ENCODE measurements at regions not wholly inside any gene's neighbourhood (a gene's known extent, or its start where the extent isn't known, plus 50 kb on each side); places are given as distances from the start of the nearest gene placed in this dataset.

DNA sequence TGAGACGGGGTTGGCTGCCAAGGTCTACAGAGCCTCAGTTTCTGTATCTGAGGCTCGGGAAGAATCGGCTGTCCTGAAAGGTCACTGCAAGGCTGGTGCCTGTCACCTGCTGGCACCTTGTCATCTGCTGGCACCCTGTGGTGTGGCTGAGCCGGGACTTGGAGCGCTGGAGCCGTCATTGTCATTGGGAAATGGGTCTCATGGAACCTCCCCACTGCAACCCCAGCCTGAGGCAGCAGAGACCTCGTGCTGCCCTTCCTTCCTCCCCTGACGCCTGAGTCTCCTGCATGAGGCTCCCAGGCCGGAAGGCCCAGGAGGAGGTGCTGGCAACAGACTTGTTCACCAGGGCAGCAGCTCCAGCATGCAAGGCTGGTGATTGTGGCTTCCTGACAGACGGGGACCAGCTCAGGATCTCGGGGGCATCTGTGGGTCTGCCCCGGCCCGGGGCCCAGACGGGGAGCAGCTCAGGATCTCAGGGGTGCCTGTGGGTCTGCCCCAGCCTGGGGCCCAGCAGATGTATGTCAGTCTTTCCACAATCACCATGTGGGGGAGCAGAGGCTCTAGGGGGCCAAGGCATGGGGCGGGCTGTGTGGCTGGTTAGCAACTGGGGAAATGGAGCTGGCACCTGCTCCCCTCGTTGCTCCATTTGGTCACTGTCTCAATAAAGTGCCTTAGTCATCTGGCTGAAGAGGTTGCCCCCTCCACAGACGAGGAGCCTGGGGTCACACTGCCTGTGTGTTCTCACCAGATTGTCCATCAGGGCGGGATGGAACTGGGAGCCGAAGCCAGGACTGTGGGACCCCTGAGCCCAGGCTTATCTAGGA, 668.7 kb downstream of the BRD1 start:
- H3K36me3 ChIP-seq (replicated peaks in 1 of 2; ENCODE audit: control insufficient read depth in 1 of 2, insufficient read depth in 2 of 2, low read length in 2 of 2): no peaks in the 10 kb centered on the region
- H3K4me2 ChIP-seq (ENCODE audit: low read depth, low read length): no peak overlapping the region
- no peaks in the 10 kb centered on the region for H4K20me1 ChIP-seq (ENCODE audit: insufficient read depth, low read length)
- ATAC-seq: no peak
- BruUV-seq (replicated peaks): no TSS peak
- FAIRE-seq: no peak
- WGBS (ENCODE audit: low lambda C conversion rate): 14% methylated on average over 7 of the region's 19 CpGs
- intact Hi-C loops (cut with micrococcal nuclease; ENCODE audit: unreplicated experiment) (no loop called here), in situ Hi-C loops (cut with HindIII; ENCODE audit: extremely low pct_ligation_motif_present, low pct_unique_long_range_greater_than_20kb) (no loop called here)
- H3K4me1 ChIP-seq (ENCODE audit: insufficient read depth, low read length): no peaks in the 10 kb centered on the region
- ChIA-PET POLR2A (no interaction called here), CTCF (ENCODE audit: low intra/inter-chr PET ratio, low total read pairs) (no interaction called here)
- H3K27me3 ChIP-seq (ENCODE audit: control insufficient read depth in 1 of 2, insufficient read depth in 2 of 2, low read length in 2 of 2): peaks cover 5 to 51% of the 10 kb centered on the region in 2 experiments
- H3K9me3 ChIP-seq (ENCODE audit: low read length): no peaks in the 10 kb centered on the region
- no peaks in the 10 kb centered on the region for H3K79me2 ChIP-seq (ENCODE audit: insufficient read depth, low read length)
- H3K27ac ChIP-seq (ENCODE audit: extremely low read length, insufficient read depth, low read length): no peak overlapping the region
- no peak overlapping the region for H3K4me3 ChIP-seq (replicated peaks in 1 of 3; ENCODE audit: insufficient read depth in 1 of 3, low read depth in 2 of 3, low read length in 3 of 3)
- no peak for DNase-seq (ENCODE audit: low spot score)
- H3K9ac ChIP-seq (ENCODE audit: insufficient read depth, low read depth, low read length): no peak overlapping the region
- no peak overlapping the region for H2AFZ ChIP-seq (ENCODE audit: low read length)
- TF ChIP-seq, protein P1, sequence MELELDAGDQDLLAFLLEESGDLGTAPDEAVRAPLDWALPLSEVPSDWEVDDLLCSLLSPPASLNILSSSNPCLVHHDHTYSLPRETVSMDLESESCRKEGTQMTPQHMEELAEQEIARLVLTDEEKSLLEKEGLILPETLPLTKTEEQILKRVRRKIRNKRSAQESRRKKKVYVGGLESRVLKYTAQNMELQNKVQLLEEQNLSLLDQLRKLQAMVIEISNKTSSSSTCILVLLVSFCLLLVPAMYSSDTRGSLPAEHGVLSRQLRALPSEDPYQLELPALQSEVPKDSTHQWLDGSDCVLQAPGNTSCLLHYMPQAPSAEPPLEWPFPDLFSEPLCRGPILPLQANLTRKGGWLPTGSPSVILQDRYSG (CRISPR knock-in tag; IDR thresholded peaks at IDR 0.05): no peak
- TF ChIP-seq ZNF451 (CRISPR knock-in tag; IDR thresholded peaks at IDR 0.05) (no peak), ZNF670 (CRISPR knock-in tag; IDR thresholded peaks at IDR 0.05; ENCODE audit: borderline replicate concordance) (no peak), ATF2 (CRISPR knock-in tag; IDR thresholded peaks at IDR 0.05) (no peak)
- TF ChIP-seq, protein P2, sequence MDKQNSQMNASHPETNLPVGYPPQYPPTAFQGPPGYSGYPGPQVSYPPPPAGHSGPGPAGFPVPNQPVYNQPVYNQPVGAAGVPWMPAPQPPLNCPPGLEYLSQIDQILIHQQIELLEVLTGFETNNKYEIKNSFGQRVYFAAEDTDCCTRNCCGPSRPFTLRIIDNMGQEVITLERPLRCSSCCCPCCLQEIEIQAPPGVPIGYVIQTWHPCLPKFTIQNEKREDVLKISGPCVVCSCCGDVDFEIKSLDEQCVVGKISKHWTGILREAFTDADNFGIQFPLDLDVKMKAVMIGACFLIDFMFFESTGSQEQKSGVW (CRISPR knock-in tag; IDR thresholded peaks at IDR 0.05; ENCODE audit: borderline replicate concordance): no peak
- TF ChIP-seq, protein P3, sequence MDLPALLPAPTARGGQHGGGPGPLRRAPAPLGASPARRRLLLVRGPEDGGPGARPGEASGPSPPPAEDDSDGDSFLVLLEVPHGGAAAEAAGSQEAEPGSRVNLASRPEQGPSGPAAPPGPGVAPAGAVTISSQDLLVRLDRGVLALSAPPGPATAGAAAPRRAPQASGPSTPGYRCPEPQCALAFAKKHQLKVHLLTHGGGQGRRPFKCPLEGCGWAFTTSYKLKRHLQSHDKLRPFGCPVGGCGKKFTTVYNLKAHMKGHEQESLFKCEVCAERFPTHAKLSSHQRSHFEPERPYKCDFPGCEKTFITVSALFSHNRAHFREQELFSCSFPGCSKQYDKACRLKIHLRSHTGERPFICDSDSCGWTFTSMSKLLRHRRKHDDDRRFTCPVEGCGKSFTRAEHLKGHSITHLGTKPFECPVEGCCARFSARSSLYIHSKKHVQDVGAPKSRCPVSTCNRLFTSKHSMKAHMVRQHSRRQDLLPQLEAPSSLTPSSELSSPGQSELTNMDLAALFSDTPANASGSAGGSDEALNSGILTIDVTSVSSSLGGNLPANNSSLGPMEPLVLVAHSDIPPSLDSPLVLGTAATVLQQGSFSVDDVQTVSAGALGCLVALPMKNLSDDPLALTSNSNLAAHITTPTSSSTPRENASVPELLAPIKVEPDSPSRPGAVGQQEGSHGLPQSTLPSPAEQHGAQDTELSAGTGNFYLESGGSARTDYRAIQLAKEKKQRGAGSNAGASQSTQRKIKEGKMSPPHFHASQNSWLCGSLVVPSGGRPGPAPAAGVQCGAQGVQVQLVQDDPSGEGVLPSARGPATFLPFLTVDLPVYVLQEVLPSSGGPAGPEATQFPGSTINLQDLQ (CRISPR knock-in tag; IDR thresholded peaks at IDR 0.05): no peak

Measured in HepG2 (cell line).